HL-60 (cell line): ENCODE measurements at regions not wholly inside any gene's neighbourhood (a gene's known extent, or its start where the extent isn't known, plus 50 kb on each side); places are given as distances from the start of the nearest gene placed in this dataset.

ENCODE experiments used
- DNase-seq, 2 experiments: peaks; one replicate each; pipeline ENCODE4 v3.0.0-alpha.2; 2010 to 2020; ENCODE audit warnings: low read depth in 1 of 2, low spot score in 1 of 2
- H3K27ac ChIP-seq: fragments of 250-450 bp; sonication (Bioruptor Pico); replicated peaks from 2 replicates; pipeline ENCODE4 v1.5.1; 2020; ENCODE audit warnings: mild to moderate bottlenecking, moderate library complexity
- H3K27me3 ChIP-seq: fragments of 250-450 bp; sonication (Bioruptor Pico); 2 replicates; pipeline ENCODE4 v1.5.1; 2021; ENCODE audit warnings: mild to moderate bottlenecking, moderate library complexity; ENCODE audit not compliant: insufficient read depth, poor library complexity, severe bottlenecking
- H3K4me3 ChIP-seq: replicated peaks from 2 replicates; pipeline ENCODE4 v1.5.1; 2011; ENCODE audit warnings: mild to moderate bottlenecking, control low read depth, low read length; ENCODE audit not compliant: insufficient read depth
- CTCF ChIP-seq: IDR thresholded peaks from one replicate; pipeline ENCODE4 v1.5.1; 2011; ENCODE audit warnings: low read length, control low read depth, inconsistent platforms; ENCODE audit not compliant: insufficient read depth
- GABPA ChIP-seq: IDR thresholded peaks from 2 replicates; pipeline ENCODE4 v1.6.1; 2012; ENCODE audit warnings: low read depth
- POLR2AphosphoS5 ChIP-seq: IDR thresholded peaks from 2 replicates; pipeline ENCODE4 v1.6.1; 2012; ENCODE audit warnings: low read depth
- REST ChIP-seq: IDR thresholded peaks from 2 replicates; pipeline ENCODE4 v1.6.1; 2012; ENCODE audit warnings: low read depth; ENCODE audit not compliant: insufficient replicate concordance
- SPI1 ChIP-seq: IDR thresholded peaks from 2 replicates; pipeline ENCODE4 v1.6.1; 2012; ENCODE audit warnings: low read depth, mild to moderate bottlenecking, borderline replicate concordance

DNA sequence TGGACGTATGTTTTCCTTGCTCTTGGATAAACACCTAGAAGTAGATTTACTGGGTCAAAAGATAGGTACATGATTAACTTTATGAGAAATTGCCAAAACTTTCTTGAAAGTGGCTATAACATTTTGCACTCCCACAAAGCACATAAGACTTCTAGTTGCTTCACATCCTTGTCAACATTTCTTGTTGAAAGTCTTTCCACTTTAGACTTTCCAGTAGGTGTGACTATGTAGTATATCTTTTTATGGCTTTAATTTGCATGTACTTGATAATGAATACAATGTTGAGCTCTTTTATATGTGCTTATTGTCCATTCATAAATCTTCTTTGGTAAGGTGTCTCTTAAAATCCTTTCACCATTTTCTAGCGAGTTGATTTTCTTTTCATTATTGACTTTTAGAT, 241.2 kb upstream of the RPL38 start:
- Histone ChIP-seq H3K27me3 (no peaks in the 10 kb centered on the region), H3K4me3 (no peak overlapping the region), H3K27ac (no peak overlapping the region)
- TF ChIP-seq REST (no peak), GABPA (no peak), SPI1 (no peak), CTCF (no peak), POLR2AphosphoS5 (no peak)
- DNase-seq, result no peak

DNA sequence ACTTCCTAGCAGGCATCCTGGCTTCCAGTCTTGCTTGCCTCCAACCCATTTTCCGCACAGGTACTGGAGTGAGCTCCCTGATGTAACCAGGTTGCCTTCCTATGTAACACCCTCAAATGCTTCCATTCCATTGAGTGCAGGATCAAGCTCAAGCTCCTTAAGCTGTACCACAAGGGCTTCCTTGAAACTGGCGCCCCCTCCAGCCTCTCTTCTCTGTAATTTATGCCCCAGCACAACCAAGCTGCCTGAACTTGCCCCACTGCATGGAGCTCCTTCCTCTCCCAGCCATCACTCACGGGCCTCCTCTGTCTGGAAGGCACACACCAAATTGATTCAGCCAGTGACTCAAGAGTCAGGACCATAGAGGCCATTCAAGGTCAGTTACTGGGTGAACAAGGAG, 234.8 kb upstream of the RPL38 start:
- no peak for TF ChIP-seq POLR2AphosphoS5
- no peak for TF ChIP-seq SPI1
- TF ChIP-seq CTCF, result no peak
- no peak for TF ChIP-seq GABPA
- TF ChIP-seq REST, result no peak
- DNase-seq, result no peak
- H3K27me3 ChIP-seq, result no peaks in the 10 kb centered on the region
- no peak overlapping the region for H3K4me3 ChIP-seq
- no peak overlapping the region for H3K27ac ChIP-seq

GRCh38 chr17:73969956-73970355, 233.5 kb upstream of the RPL38 start:
- Histone ChIP-seq H3K4me3 (no peak overlapping the region), H3K27ac (peak overlapping the region; percentile 58), H3K27me3 (no peaks in the 10 kb centered on the region)
- DNase-seq, result peak; percentile 88 to 96
- TF ChIP-seq SPI1 (peak; percentile 92), REST (no peak), POLR2AphosphoS5 (no peak)

DNA sequence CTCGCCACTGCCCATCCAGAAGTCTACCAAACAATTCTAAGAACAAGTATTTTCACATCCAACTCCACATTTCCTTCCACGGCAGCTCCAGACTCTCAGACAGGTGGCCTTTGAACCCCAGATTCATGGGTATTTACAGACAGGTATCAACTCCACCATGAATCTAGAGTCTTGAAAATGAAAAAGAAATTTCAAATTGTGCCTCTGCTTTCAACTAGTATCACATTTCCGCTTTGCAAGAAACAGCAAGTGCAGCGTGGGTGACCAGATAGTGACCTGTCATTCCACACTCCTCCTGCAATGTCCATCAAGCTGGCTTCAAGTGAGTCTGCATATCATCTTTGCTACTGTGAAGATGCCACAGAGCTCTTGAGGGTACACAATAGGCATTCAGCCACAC, 232.4 kb upstream of the RPL38 start:
- no peak for DNase-seq
- no peaks in the 10 kb centered on the region for H3K27me3 ChIP-seq
- no peak overlapping the region for H3K4me3 ChIP-seq
- no peak for TF ChIP-seq SPI1
- no peak for TF ChIP-seq POLR2AphosphoS5
- TF ChIP-seq REST, result no peak
- TF ChIP-seq CTCF, result no peak
- TF ChIP-seq GABPA, result no peak
- H3K27ac ChIP-seq, result no peak overlapping the region
